ENCODE measurements at regions not wholly inside any gene's neighbourhood (a gene's known extent, or its start where the extent isn't known, plus 50 kb on each side); places are given as distances from the start of the nearest gene placed in this dataset.

- Histone ChIP-seq H3K36me3 (no peaks in the 10 kb centered on the region), H3K27me3 (peaks cover 0 to 5% (median 0%) of the 10 kb centered on the region in 7 donors), H3K27ac (no peak overlapping the region), H3K4me3 (no peak overlapping the region), H3K9me3 (peaks cover 0 to 15% (median 1%) of the 10 kb centered on the region in 11 donors), H3K4me1 (no peaks in the 10 kb centered on the region)
- 39 to 42% methylated on average over 2 of the region's 2 CpGs for WGBS, 2 donors
- DNase-seq (no peak), ATAC-seq (no peak)
- intact Hi-C loops (cut with DNase I): no loop called here
- TF ChIP-seq CTCF (IDR thresholded peaks at IDR 0.05): no peak
Observed at GRCh38 chr1:5099558-5099957, 445.1 kb downstream of the AJAP1 start.

- no peaks in the 10 kb centered on the region for H3K36me3 ChIP-seq
- DNase-seq (no peak), ATAC-seq (no peak)
- H3K27me3 ChIP-seq: peaks cover 0 to 5% (median 0%) of the 10 kb centered on the region in 7 donors
- H3K9me3 ChIP-seq: peaks cover 0 to 21% (median 2%) of the 10 kb centered on the region in 11 donors
- TF ChIP-seq CTCF (IDR thresholded peaks at IDR 0.05): no peak
- no peak overlapping the region for H3K4me3 ChIP-seq
- intact Hi-C loops (cut with DNase I): no loop called here
- H3K27ac ChIP-seq: no peak overlapping the region
- 65 to 75% methylated on average over 5 of the region's 5 CpGs for WGBS, 2 donors
- H3K4me1 ChIP-seq: no peaks in the 10 kb centered on the region
Observed at GRCh38 chr1:5098981-5099385, 444.6 kb downstream of the AJAP1 start.

GRCh38 chr1:5093042-5093441 lies 438.6 kb downstream of the AJAP1 start:
- DNase-seq (no peak), ATAC-seq (no peak)
- H3K27ac ChIP-seq: no peak overlapping the region
- no peak overlapping the region for H3K4me3 ChIP-seq
- H3K27me3 ChIP-seq: peaks cover 0 to 5% (median under 1%) of the 10 kb centered on the region in 7 donors
- intact Hi-C loops (cut with DNase I): no loop called here
- no peaks in the 10 kb centered on the region for H3K4me1 ChIP-seq
- TF ChIP-seq CTCF (IDR thresholded peaks at IDR 0.05): no peak
- WGBS, 2 donors: 33 to 36% methylated on average over 1 of the region's 1 CpG
- no peaks in the 10 kb centered on the region for H3K36me3 ChIP-seq
- peaks cover 0 to 41% (median 25%) of the 10 kb centered on the region in 11 donors for H3K9me3 ChIP-seq

- H3K27ac ChIP-seq: no peak overlapping the region
- H3K27me3 ChIP-seq: peaks cover 0 to 15% (median 0%) of the 10 kb centered on the region in 7 donors
- no peak for DNase-seq
- no peaks in the 10 kb centered on the region for H3K4me1 ChIP-seq
- ATAC-seq: no peak
- WGBS, 2 donors: 77 to 81% methylated on average over 4 of the region's 4 CpGs
- no peak for TF ChIP-seq CTCF (IDR thresholded peaks at IDR 0.05)
- intact Hi-C loops (cut with DNase I): no loop called here
- H3K36me3 ChIP-seq: no peaks in the 10 kb centered on the region
- peaks cover 0 to 3% (median 0%) of the 10 kb centered on the region in 11 donors for H3K9me3 ChIP-seq
- no peak overlapping the region for H3K4me3 ChIP-seq
Observed at GRCh38 chr1:5084676-5085075, 430.3 kb downstream of the AJAP1 start.

All from heart right ventricle (tissue), 16 donors.